Omental fat pad (tissue), 3 donors: ENCODE measurements at regions not wholly inside any gene's neighbourhood (a gene's known extent, or its start where the extent isn't known, plus 50 kb on each side); places are given as distances from the start of the nearest gene placed in this dataset.

ENCODE experiments used
- ATAC-seq: fragments of 150-250 bp; one replicate; pipeline ENCODE4 v1.9.1; 2016; ENCODE audit warnings: mild to moderate bottlenecking, moderate library complexity; ENCODE audit not compliant: low FRiP score
- DNase-seq: peaks from one replicate; pipeline ENCODE4 v3.0.0-alpha.2; 2019; ENCODE audit warnings: low spot score
- CTCF ChIP-seq, 3 donors: fragments of 450-650 bp; IDR thresholded peaks; one replicate each; pipeline ENCODE4 v1.5.1; 2016 to 2017; ENCODE audit warnings: antibody characterized with exemption in 3 of 3, mild to moderate bottlenecking in 3 of 3, moderate library complexity in 2 of 3

GRCh38 chr5:170451747-170452365 lies 52.0 kb upstream of the KCNIP1 start:
- ATAC-seq (peak; percentile 76), DNase-seq (peak; percentile 37)
- no peak for TF ChIP-seq CTCF (IDR thresholded peaks at IDR 0.05)

GRCh38 chr5:170450061-170450669 lies 53.7 kb upstream of the KCNIP1 start:
- no peak for TF ChIP-seq CTCF (IDR thresholded peaks at IDR 0.05)
- ATAC-seq (no peak), DNase-seq (no peak)

- no peak for TF ChIP-seq CTCF (IDR thresholded peaks at IDR 0.05)
- ATAC-seq (no peak), DNase-seq (no peak)
Observed at GRCh38 chr5:170449232-170449631, 54.6 kb upstream of the KCNIP1 start.

- TF ChIP-seq CTCF (IDR thresholded peaks at IDR 0.05) = no peak
- no peak for DNase-seq
- ATAC-seq = no peak
Observed at GRCh38 chr5:170448221-170448620, 55.6 kb upstream of the KCNIP1 start.

GRCh38 chr5:170446365-170446764 lies 57.2 kb upstream of the KCNMB1 start:
- ATAC-seq (no peak), DNase-seq (no peak)
- no peak for TF ChIP-seq CTCF (IDR thresholded peaks at IDR 0.05)

- ATAC-seq (no peak), DNase-seq (no peak)
- TF ChIP-seq CTCF (IDR thresholded peaks at IDR 0.05) = no peak
Observed at GRCh38 chr5:170445936-170446335, 56.8 kb upstream of the KCNMB1 start.

GRCh38 chr5:170444969-170445505 lies 55.9 kb upstream of the KCNMB1 start:
- no peak for TF ChIP-seq CTCF (IDR thresholded peaks at IDR 0.05)
- DNase-seq (no peak), ATAC-seq (no peak)
